ENCODE measurements at regions not wholly inside any gene's neighbourhood (a gene's known extent, or its start where the extent isn't known, plus 50 kb on each side); places are given as distances from the start of the nearest gene placed in this dataset.
A peak's percentile ranks its signal among the peaks of the same experiment; 100 is the strongest.

DNA sequence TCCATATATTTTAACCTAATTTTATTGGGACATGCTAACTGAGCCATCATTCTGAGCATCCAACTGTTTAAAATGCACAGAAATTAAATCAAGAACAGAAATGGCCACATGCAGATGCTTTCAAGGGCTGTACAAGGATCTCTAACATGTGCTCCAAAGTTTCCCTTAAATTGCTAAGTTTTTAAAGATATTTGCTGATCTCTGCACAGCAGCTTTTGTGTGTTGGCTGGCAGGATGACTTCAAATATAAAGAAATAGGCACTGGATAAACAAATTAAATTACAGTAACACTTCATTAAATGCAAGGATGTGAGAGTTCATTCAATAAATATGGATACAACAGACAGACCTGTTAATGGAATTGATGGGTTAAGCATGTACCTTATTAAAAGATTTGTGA lies 148.0 kb upstream of the MEOX2 start:
- no peak for DNase-seq
- no peak overlapping the region for H3K4me3 ChIP-seq
- H3K27me3 ChIP-seq = no peaks in the 10 kb centered on the region
- TF ChIP-seq POLR2A (IDR thresholded peaks at IDR 0.05) (no peak), POLR2AphosphoS5 (IDR thresholded peaks at IDR 0.05) (no peak), EP300 (IDR thresholded peaks at IDR 0.05) (no peak)
- TF ChIP-seq, protein P1, sequence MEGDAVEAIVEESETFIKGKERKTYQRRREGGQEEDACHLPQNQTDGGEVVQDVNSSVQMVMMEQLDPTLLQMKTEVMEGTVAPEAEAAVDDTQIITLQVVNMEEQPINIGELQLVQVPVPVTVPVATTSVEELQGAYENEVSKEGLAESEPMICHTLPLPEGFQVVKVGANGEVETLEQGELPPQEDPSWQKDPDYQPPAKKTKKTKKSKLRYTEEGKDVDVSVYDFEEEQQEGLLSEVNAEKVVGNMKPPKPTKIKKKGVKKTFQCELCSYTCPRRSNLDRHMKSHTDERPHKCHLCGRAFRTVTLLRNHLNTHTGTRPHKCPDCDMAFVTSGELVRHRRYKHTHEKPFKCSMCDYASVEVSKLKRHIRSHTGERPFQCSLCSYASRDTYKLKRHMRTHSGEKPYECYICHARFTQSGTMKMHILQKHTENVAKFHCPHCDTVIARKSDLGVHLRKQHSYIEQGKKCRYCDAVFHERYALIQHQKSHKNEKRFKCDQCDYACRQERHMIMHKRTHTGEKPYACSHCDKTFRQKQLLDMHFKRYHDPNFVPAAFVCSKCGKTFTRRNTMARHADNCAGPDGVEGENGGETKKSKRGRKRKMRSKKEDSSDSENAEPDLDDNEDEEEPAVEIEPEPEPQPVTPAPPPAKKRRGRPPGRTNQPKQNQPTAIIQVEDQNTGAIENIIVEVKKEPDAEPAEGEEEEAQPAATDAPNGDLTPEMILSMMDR (IDR thresholded peaks at IDR 0.05) = no peak
- no peaks in the 10 kb centered on the region for H3K9me3 ChIP-seq
- no peaks in the 10 kb centered on the region for H3K36me3 ChIP-seq
- no peaks in the 10 kb centered on the region for H3K4me1 ChIP-seq
- H3K27ac ChIP-seq = no peak overlapping the region
- intact Hi-C loops (cut with DNase I; ENCODE audit: low total_unique reads) = no loop called here

DNA sequence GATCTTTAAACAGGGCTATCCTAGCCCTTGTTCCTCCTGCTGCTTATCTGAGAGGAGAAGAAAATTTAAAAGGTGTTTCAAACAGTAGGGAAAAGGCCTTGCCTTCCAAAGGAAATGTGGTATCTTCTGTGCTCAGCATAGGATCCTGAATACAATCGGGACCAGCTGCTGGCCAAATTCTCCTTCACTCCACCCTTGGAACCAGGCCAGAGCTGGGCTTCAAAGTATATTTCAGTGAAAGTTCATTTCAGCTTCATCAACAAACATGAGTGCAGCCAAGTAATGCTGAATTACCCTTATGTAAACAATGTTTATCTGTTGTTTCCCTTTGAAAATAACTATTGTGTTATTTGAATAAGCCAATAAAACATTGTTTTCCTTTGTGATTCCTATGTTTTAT lies 146.5 kb upstream of the MEOX2 start:
- 9 to 27% (median 15%) methylated on average over 1 of the region's 1 CpG for WGBS, 5 donors
- peak in 1 of 2 donors; percentile 41 for DNase-seq
- H3K4me3 ChIP-seq = no peak overlapping the region
- no peaks in the 10 kb centered on the region for H3K9me3 ChIP-seq
- no peaks in the 10 kb centered on the region for H3K4me1 ChIP-seq
- intact Hi-C loops (cut with DNase I; ENCODE audit: low total_unique reads) = no loop called here
- H3K27ac ChIP-seq = no peak overlapping the region
- TF ChIP-seq, protein P1 (IDR thresholded peaks at IDR 0.05) = no peak
- no peak for TF ChIP-seq POLR2AphosphoS5 (IDR thresholded peaks at IDR 0.05)
- TF ChIP-seq POLR2A (IDR thresholded peaks at IDR 0.05) = no peak
- TF ChIP-seq EP300 (IDR thresholded peaks at IDR 0.05) = no peak
- no peaks in the 10 kb centered on the region for H3K27me3 ChIP-seq
- no peaks in the 10 kb centered on the region for H3K36me3 ChIP-seq

DNA sequence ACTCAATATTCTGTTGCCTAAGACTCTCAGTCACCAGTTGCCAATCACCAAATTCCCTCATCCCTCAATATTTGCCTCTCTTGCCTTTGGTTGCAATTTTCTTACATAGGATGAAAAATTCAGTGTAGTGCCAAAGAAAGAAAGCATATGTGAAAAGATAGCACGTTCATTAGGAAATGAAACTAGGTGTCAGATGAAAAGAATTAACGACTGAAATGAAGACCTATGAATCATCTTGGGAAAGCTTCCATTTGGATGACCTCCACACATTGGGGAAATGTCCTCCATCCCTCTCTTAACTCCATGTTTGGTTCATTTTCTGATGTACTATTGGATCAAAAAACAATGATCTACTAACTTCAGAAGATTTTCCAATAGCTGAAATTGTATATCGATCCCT lies 145.1 kb upstream of the MEOX2 start:
- DNase-seq = no peak
- H3K27ac ChIP-seq = no peak overlapping the region
- H3K4me1 ChIP-seq = no peaks in the 10 kb centered on the region
- 65 to 79% (median 76%) methylated on average over 3 of the region's 3 CpGs for WGBS, 5 donors
- H3K9me3 ChIP-seq = no peaks in the 10 kb centered on the region
- no peaks in the 10 kb centered on the region for H3K27me3 ChIP-seq
- no peaks in the 10 kb centered on the region for H3K36me3 ChIP-seq
- intact Hi-C loops (cut with DNase I; ENCODE audit: low total_unique reads) = no loop called here
- no peak for TF ChIP-seq POLR2AphosphoS5 (IDR thresholded peaks at IDR 0.05)
- TF ChIP-seq, protein P1 (IDR thresholded peaks at IDR 0.05) = no peak
- no peak for TF ChIP-seq POLR2A (IDR thresholded peaks at IDR 0.05)
- TF ChIP-seq EP300 (IDR thresholded peaks at IDR 0.05) = no peak
- H3K4me3 ChIP-seq = no peak overlapping the region

DNA sequence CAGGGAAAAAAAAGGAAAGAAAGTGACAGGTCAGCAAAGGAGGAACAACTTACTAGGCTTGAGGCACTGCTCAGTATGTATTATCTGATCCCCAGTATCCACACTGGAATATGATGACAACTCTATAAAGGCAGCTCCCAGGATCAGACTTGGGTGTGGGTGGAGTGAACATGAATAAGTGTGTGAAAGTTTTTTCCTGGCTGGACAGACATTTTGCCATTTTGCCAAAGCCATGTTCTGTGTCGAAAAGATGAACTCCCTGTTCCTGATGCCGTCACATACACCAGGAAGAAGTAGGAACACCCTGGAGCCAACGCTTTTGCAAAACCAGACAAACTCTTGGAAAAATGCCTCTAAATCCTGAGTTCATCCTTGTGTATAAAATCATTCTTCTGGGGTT lies 143.2 kb upstream of the MEOX2 start:
- DNase-seq = peak in 1 of 2 donors; percentile 21

More for the DNA sequence above, 143.2 kb upstream of the MEOX2 start:
- no peak overlapping the region for H3K27ac ChIP-seq
- no peaks in the 10 kb centered on the region for H3K4me1 ChIP-seq
- H3K9me3 ChIP-seq = no peaks in the 10 kb centered on the region
- H3K36me3 ChIP-seq = no peaks in the 10 kb centered on the region
- no peaks in the 10 kb centered on the region for H3K27me3 ChIP-seq
- TF ChIP-seq, protein P1 (IDR thresholded peaks at IDR 0.05) = no peak
- TF ChIP-seq POLR2AphosphoS5 (IDR thresholded peaks at IDR 0.05) = no peak
- no peak for TF ChIP-seq POLR2A (IDR thresholded peaks at IDR 0.05)
- TF ChIP-seq EP300 (IDR thresholded peaks at IDR 0.05) = no peak
- no peak overlapping the region for H3K4me3 ChIP-seq
- intact Hi-C loops (cut with DNase I; ENCODE audit: low total_unique reads) = no loop called here
- 72 to 89% (median 80%) methylated on average over 3 of the region's 3 CpGs for WGBS, 5 donors
